Ascending aorta (tissue), 2 donors: ENCODE measurements at regions not wholly inside any gene's neighbourhood (a gene's known extent, or its start where the extent isn't known, plus 50 kb on each side); places are given as distances from the start of the nearest gene placed in this dataset.

ENCODE experiments used
- DNase-seq, 2 donors: peaks; one replicate each; pipeline ENCODE4 v3.0.0-alpha.2; 2019; ENCODE audit warnings: low spot score in 2 of 2
- H3K27ac ChIP-seq, 2 donors: fragments of 200-600 bp; sonication (generic); one replicate each; pipeline ENCODE4 v1.5.1; 2016 to 2017; ENCODE audit warnings: mild to moderate bottlenecking in 1 of 2
- H3K27me3 ChIP-seq: fragments of 200-600 bp; sonication (generic); one replicate; pipeline ENCODE4 v1.5.1; 2017
- H3K36me3 ChIP-seq, 2 donors: fragments of 200-600 bp; sonication (generic); one replicate each; pipeline ENCODE4 v1.5.1; 2016
- H3K4me1 ChIP-seq, 2 donors: fragments of 200-600 bp; sonication (generic); one replicate each; pipeline ENCODE4 v1.5.1; 2016 to 2017; ENCODE audit warnings: mild to moderate bottlenecking in 1 of 2
- H3K4me3 ChIP-seq, 2 donors: fragments of 200-600 bp; sonication (generic); one replicate each; pipeline ENCODE4 v1.5.1; 2016 to 2017; ENCODE audit warnings: mild to moderate bottlenecking in 1 of 2
- H3K9me3 ChIP-seq, 2 donors: fragments of 200-600 bp; sonication (generic); one replicate each; pipeline ENCODE4 v1.5.1; 2016
- CTCF ChIP-seq, 3 experiments: fragments of 200-600 bp in 2 of 3; fragments of 450-650 bp in 1 of 3; sonication (generic) in 2 of 3; IDR thresholded peaks; one replicate each; pipeline ENCODE4 v1.5.1; 2016 to 2019; ENCODE audit warnings: antibody characterized with exemption in 3 of 3, mild to moderate bottlenecking in 1 of 3, moderate library complexity in 1 of 3
- intact Hi-C: fragments of 100-400 bp; cut with DNase I; formaldehyde crosslinking; loops from one replicate; pipeline ENCODE4 v1.15.1; 2023

GRCh38 chr4:164288578-164288977 is 465.4 kb upstream of the SMIM31 start:
- Histone ChIP-seq H3K36me3 (no peaks in the 10 kb centered on the region), H3K27ac (no peak overlapping the region), H3K9me3 (no peaks in the 10 kb centered on the region), H3K27me3 (no peaks in the 10 kb centered on the region), H3K4me3 (no peak overlapping the region), H3K4me1 (no peaks in the 10 kb centered on the region)
- no peak for DNase-seq
- no peak for TF ChIP-seq CTCF (IDR thresholded peaks at IDR 0.05)
- intact Hi-C loops, result no loop called here

GRCh38 chr4:164293203-164293602 is 460.7 kb upstream of the SMIM31 start:
- H3K4me3 ChIP-seq, result no peak overlapping the region

GRCh38 chr4:164293743-164294142 is 460.2 kb upstream of the SMIM31 start:
- H3K27ac ChIP-seq, result no peak overlapping the region
- intact Hi-C loops, result no loop called here
- no peaks in the 10 kb centered on the region for H3K36me3 ChIP-seq
- TF ChIP-seq CTCF (IDR thresholded peaks at IDR 0.05), result no peak
- no peak overlapping the region for H3K4me3 ChIP-seq
- H3K4me1 ChIP-seq, result no peaks in the 10 kb centered on the region
- H3K9me3 ChIP-seq, result no peaks in the 10 kb centered on the region
- no peaks in the 10 kb centered on the region for H3K27me3 ChIP-seq
- DNase-seq, result no peak

More at GRCh38 chr4:164293203-164293602, 460.7 kb upstream of the SMIM31 start:
- Histone ChIP-seq H3K27me3 (no peaks in the 10 kb centered on the region), H3K36me3 (no peaks in the 10 kb centered on the region), H3K27ac (no peak overlapping the region), H3K9me3 (no peaks in the 10 kb centered on the region), H3K4me1 (no peaks in the 10 kb centered on the region)
- intact Hi-C loops, result no loop called here
- no peak for TF ChIP-seq CTCF (IDR thresholded peaks at IDR 0.05)
- DNase-seq, result no peak

- Histone ChIP-seq H3K36me3 (no peaks in the 10 kb centered on the region), H3K4me3 (no peak overlapping the region), H3K27ac (no peak overlapping the region), H3K9me3 (no peaks in the 10 kb centered on the region), H3K27me3 (no peaks in the 10 kb centered on the region), H3K4me1 (no peaks in the 10 kb centered on the region)
- TF ChIP-seq CTCF (IDR thresholded peaks at IDR 0.05), result no peak
- intact Hi-C loops, result no loop called here
- DNase-seq, result no peak
Observed at GRCh38 chr4:164301430-164301829, 452.5 kb upstream of the SMIM31 start.

GRCh38 chr4:164304101-164304639 is 449.8 kb upstream of the SMIM31 start:
- DNase-seq, result no peak
- H3K27me3 ChIP-seq, result no peaks in the 10 kb centered on the region
- no peak overlapping the region for H3K4me3 ChIP-seq
- no peaks in the 10 kb centered on the region for H3K9me3 ChIP-seq
- no peaks in the 10 kb centered on the region for H3K36me3 ChIP-seq
- no peak overlapping the region for H3K27ac ChIP-seq
- TF ChIP-seq CTCF (IDR thresholded peaks at IDR 0.05), result no peak
- intact Hi-C loops, result no loop called here
- no peaks in the 10 kb centered on the region for H3K4me1 ChIP-seq

GRCh38 chr4:164304861-164305260 is 449.1 kb upstream of the SMIM31 start:
- Histone ChIP-seq H3K4me3 (no peak overlapping the region), H3K9me3 (no peaks in the 10 kb centered on the region), H3K27me3 (no peaks in the 10 kb centered on the region), H3K36me3 (no peaks in the 10 kb centered on the region), H3K4me1 (no peaks in the 10 kb centered on the region), H3K27ac (no peak overlapping the region)
- no peak for TF ChIP-seq CTCF (IDR thresholded peaks at IDR 0.05)
- no peak for DNase-seq
- intact Hi-C loops, result no loop called here
